Tongue (tissue), 1 donor: ENCODE measurements at regions not wholly inside any gene's neighbourhood (a gene's known extent, or its start where the extent isn't known, plus 50 kb on each side); places are given as distances from the start of the nearest gene placed in this dataset.
A peak's percentile ranks its signal among the peaks of the same experiment; 100 is the strongest.
"Not testable (repeated sequence)": the region's sequence is repeated elsewhere in the genome, so short reads cannot be mapped to it uniquely, and the experiment has no call there.

Experiments
- DNase-seq: peaks from one replicate; pipeline ENCODE4 v3.0.0-alpha.2; 2015

DNA sequence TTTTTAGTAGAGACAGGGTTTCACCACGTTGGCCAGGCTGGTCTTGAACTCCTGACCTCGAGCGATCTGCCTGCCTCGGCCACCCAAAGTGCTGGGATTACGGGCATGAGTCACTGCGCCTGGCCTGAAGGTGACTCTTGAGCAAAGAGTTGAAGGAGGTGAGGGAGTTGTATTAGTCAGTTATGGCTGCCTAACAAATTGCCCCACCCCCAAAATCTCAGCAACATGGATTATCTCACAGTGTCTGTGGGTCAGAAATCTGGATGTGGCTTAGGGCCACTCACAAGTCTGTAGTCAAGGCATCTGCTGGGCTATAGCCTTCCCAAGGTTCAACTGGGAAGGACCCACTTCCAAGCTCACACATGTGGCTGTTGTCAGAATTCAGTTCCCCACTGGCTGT lies 52.8 kb upstream of the ADGRE5 start:
- no peak for DNase-seq

DNA sequence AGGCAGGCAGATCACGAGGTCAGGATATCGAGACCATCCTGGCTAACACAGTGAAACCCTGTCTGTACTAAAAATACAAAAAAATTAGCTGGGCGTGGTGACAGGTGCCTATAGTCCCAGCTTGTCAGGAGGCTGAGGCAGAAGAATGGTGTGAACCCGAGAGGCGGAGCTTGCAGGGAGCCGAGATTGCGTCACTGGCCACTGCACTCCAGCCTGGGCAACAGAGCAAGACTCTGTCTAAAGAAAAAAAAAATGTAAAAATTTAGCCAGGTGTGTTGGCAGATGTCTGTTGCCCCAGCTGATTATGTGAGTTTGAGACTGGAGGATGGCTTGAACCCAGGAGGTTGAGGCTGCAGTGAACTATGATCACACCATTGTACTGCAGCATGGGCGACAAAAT lies 54.2 kb upstream of the ADGRE5 start:
- DNase-seq, result not testable (repeated sequence)

DNA sequence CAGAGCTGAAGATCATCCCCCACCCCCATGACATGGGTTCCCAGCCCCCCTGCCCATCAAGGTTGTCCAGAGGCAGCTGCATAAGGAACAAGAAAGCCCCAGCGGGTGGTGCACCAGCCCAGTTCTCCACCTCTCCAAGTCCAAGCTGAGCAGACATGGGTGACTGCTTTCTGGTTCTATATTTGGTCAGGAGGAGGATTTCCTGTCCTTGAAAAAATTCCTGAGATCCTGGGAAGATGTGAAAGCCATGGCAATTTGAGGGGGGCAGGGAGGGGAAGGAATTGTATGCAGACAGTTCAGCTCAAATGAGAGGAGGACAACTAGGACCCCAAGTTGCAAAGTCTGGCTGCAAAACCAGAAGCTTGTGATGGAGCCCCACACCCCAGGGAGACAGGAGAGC lies 55.4 kb upstream of the ADGRE5 start:
- no peak for DNase-seq

GRCh38 chr19:14325134-14325533 lies 56.1 kb upstream of the ADGRE5 start:
- no peak for DNase-seq

GRCh38 chr19:14322889-14323463 lies 58.3 kb upstream of the ADGRE5 start:
- no peak for DNase-seq

- DNase-seq, result no peak
Observed at GRCh38 chr19:14320253-14320652, 61.0 kb upstream of the ADGRE5 start.

DNA sequence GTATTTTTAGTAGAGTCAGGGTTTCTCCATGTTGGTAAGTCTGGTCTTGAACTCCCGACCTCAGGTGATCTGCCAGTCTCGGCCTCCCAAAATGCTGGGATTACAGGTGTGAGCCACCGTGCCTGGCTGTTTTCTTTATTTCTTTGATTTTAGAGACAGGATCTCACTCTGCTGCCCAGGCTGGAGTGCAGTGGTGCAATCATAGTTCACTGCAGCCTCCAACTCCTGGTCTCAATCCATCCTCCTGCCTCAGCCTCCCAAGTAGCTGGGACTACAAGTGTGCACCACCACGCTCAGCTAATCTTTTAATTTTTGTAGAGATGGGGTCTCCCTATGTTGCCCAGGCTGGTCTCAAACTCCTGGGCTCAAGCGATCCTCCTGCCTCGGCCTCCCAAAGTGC lies 61.5 kb upstream of the ADGRE5 start:
- DNase-seq, result not testable (repeated sequence)

GRCh38 chr19:14318873-14319272 lies 62.4 kb upstream of the ADGRE5 start:
- no peak for DNase-seq

DNA sequence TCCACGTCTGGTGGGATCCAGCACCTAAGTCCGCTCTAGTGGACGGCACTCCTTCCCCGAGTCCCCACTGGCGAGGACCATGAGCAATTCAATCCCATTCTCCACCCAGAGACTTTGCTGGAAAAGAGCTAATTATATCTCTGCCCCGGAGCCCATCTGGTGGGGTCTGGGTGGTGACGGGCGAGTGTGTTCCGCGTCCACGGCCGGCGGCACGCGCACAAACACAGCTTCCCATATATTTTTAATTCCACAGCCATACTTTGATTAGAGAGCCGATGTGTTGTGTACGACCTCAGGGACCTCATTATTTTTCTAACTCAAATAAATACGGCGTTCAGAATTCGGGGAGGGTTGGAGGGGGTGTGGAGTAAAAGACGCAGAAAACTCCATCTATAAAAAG lies 64.1 kb upstream of the ADGRE5 start:
- DNase-seq, result no peak

GRCh38 chr19:14315433-14315832 lies 65.8 kb upstream of the ADGRE5 start:
- no peak for DNase-seq

- DNase-seq, result no peak
Observed at GRCh38 chr19:14310055-14310454, 71.2 kb upstream of the ADGRE5 start.

GRCh38 chr19:14305706-14306105 lies 75.5 kb upstream of the ADGRE5 start:
- DNase-seq, result no peak

GRCh38 chr19:14301150-14301549 lies 80.1 kb upstream of the ADGRE5 start:
- DNase-seq, result no peak

DNA sequence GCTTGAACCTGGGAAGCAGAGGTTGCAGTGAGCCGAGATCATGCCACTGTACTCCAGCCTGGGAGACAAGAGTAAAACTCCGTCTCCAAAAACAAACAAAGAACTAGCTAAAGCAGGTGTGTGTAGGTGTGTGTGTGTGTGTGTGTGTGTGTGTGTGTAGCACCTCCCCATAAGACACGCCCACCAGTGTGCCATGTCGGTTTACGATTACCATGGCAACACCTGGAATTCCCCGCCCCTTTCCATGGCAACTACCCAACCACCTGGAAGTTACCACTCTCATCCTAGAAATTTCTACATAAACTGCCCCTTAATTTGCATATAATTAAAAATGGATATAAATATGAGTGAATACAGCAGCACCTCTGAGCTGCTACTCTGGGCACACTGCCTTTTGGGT lies 80.9 kb upstream of the ADGRE5 start:
- DNase-seq, result no peak

DNA sequence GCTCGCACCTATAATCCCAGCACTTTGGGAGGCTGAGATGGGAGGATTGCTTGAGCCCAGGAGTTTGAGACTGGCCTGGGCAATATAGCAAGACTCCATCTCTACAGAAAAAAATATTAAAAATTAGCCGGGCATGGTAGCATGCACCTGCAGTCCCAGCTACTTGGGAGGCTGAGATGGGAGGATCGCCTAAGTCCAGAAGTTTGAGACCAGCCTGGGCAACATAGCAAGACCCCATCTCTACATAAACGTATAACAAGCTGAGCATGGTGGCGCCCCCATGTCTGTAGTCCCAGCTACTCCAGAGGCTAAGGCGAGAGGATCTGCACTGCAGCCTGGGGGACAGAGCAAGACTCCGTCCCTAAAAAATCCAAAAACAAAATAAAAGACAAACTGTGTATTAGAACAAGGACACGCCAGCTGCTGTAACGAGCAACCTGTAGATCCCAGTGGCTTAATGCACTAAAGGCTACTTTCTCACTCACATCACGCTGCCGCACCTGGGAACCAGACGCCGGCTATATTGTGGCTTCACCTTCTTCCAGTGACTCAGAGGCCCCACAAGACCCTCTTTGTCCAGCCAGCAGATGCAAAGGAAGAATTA lies 81.9 kb upstream of the ADGRE5 start:
- DNase-seq, result not testable (repeated sequence)

DNA sequence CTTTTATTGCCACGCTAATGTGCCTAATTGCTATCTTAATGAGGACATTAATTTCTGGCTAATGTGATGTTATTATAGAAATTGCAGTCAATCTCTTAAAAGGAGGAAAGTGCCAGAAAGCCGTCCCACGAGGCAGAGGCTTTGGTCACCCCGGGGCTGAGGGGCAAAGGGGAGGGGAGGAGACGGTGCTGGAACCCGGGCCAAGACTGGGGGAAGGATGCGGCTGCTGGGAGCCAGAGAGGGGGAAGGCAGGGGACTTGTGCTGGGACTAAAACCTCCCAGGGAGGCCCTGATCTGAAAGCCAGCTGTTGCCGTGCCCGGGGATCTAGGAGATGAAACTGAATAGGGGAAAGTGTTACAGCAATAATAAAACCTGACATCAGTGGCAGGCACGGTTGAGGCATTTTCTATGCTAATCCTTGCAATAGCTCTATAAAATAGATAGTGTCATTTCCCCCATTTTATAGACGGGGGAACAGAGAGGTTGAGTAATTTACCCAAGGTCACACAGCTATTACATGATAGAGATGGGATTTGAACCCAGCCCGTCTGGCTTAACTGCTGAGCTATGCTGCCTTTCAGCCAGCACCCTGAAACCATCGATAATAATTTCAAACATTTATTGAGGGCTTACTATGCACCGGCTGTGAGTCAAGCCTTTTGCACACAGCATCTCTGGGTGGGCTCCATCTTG lies 83.2 kb upstream of the ADGRE5 start:
- DNase-seq, result peak; percentile 48

DNA sequence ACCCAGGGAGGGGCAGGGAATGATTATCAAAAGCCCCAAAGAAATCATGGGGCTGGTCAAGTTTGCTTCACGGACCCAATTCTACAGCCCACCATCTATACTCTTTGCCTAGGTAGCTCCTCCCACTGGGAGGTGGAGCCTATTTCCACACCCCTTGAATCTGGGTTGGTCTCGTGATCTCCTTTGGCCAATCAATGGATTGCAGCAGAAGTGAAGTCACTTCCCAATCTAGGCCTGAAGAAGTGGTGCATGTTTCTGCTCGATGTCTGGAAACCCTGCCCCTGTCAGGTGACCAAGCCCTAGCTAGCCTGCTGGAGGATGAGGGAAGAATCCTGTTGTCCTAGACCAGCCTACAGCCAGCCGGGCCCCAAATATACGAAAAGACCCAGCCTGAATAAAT lies 86.3 kb upstream of the ADGRE5 start:
- DNase-seq, result peak; percentile 18

DNA sequence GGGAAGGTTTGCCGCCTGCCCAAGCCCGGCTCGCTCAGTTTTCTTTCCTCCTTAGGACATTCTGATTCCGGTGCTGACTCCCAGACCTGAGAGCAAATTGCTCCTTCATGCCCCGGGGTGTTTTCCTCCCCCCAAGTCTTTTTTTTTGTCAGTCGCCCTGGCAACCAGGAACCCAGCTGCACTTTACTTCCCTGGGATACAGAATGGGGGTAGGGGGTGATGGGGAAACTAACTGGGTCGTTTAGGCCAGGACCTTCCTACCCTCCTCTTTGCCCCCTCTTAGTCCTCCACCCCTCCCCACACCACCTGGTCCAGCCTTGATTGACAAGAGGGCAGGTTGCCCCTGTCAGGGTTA lies 87.5 kb upstream of the ADGRE5 start:
- not testable (repeated sequence) for DNase-seq

- DNase-seq, result peak; percentile 61
Observed at GRCh38 chr19:14293101-14293815, 87.3 kb upstream of the ADGRL1 start.

- not testable (repeated sequence) for DNase-seq
Observed at GRCh38 chr19:14289810-14290209, 83.8 kb upstream of the ADGRL1 start.

- DNase-seq, result not testable (repeated sequence)
Observed at GRCh38 chr19:14287837-14288236, 81.9 kb upstream of the ADGRL1 start.

DNA sequence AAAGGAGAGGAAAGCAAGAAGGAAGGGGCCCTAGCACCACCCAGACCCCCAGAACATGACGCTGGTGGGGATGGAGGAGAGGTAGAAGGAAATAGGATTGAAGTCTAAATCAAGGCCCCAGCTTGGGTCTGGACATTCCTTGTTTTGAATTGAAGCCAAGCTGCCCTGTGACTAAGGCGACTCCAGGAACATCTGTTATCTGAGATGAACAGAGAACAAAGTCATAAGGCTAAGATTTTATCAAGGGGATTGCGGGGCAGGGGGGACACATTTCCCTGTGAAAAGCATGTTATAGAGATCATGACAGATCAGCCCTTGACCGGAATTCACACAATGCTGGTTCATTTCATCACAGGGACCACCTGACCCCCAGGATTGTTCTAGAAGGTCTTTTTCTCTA lies 80.6 kb upstream of the ADGRL1 start:
- DNase-seq, result not testable (repeated sequence)

- not testable (repeated sequence) for DNase-seq
Observed at GRCh38 chr19:14285726-14286125, 79.8 kb upstream of the ADGRL1 start.
